ENCODE measurements at regions not wholly inside any gene's neighbourhood (a gene's known extent, or its start where the extent isn't known, plus 50 kb on each side); places are given as distances from the start of the nearest gene placed in this dataset.

DNA sequence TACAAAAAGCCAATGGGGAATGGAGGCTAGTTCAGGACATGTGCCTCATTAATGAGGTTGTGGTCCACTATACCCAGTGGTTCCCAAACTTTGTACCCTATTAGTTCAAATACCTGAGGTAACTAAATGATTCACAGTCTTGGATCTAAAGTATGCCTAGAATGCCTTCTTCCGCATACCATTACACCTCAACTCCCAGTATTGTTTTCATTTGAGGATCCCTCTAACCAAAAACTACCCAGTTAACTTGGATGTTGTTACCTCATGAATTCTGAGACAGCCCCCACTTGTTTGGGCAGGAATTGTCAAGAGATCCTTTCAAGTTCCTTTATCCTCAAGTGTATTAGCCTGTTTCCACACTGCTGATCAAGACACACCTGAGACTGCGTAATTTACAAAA is 439.2 kb downstream of the PCDH10 start:
- in situ Hi-C loops (cut with MboI; ENCODE audit: low sequenced_read_pairs in 4 of 4), result no loop called here
- Histone ChIP-seq H3K9me3 (no peaks in the 10 kb centered on the region), H3K4me3 (no peak overlapping the region), H3K27ac (no peak overlapping the region), H3K4me1 (no peaks in the 10 kb centered on the region), H3K36me3 (no peaks in the 10 kb centered on the region), H3K27me3 (no peaks in the 10 kb centered on the region)
- ATAC-seq (no peak), DNase-seq (no peak)
- TF ChIP-seq POLR2A (IDR thresholded peaks at IDR 0.05), result no peak
- TF ChIP-seq, protein P1, sequence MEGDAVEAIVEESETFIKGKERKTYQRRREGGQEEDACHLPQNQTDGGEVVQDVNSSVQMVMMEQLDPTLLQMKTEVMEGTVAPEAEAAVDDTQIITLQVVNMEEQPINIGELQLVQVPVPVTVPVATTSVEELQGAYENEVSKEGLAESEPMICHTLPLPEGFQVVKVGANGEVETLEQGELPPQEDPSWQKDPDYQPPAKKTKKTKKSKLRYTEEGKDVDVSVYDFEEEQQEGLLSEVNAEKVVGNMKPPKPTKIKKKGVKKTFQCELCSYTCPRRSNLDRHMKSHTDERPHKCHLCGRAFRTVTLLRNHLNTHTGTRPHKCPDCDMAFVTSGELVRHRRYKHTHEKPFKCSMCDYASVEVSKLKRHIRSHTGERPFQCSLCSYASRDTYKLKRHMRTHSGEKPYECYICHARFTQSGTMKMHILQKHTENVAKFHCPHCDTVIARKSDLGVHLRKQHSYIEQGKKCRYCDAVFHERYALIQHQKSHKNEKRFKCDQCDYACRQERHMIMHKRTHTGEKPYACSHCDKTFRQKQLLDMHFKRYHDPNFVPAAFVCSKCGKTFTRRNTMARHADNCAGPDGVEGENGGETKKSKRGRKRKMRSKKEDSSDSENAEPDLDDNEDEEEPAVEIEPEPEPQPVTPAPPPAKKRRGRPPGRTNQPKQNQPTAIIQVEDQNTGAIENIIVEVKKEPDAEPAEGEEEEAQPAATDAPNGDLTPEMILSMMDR (IDR thresholded peaks at IDR 0.05 in 4 of 5, conservative IDR thresholded peaks at IDR 0.05 in 1 of 5), result no peak
- intact Hi-C loops (cut with DNase I; ENCODE audit: low total_unique reads), result no loop called here

DNA sequence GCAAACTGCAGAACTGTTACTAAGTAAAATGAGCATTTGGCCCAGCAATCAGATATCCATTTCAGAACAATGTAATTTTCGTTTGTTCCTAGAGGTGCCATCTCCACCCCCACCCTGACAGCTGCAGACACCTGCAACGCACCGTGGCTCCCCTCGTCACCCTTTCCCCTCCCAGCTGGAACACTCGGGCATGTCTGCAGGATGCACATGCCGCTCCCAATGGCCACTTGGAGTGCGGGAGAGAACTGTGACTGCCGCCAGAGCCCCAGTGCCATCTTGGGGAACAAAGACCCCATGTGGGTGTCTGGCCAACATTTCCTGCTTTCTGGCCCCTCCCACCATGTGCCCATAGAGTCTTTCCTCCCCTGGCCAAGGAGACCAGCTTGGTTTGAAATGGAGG is 436.2 kb downstream of the PCDH10 start:
- H3K4me3 ChIP-seq, result no peak overlapping the region
- H3K27ac ChIP-seq, result no peak overlapping the region
- H3K27me3 ChIP-seq, result no peaks in the 10 kb centered on the region
- TF ChIP-seq, protein P1 (IDR thresholded peaks at IDR 0.05 in 4 of 5, conservative IDR thresholded peaks at IDR 0.05 in 1 of 5), result no peak
- no peaks in the 10 kb centered on the region for H3K36me3 ChIP-seq
- DNase-seq (no peak), ATAC-seq (no peak)
- no peaks in the 10 kb centered on the region for H3K4me1 ChIP-seq
- intact Hi-C loops (cut with DNase I; ENCODE audit: low total_unique reads) (no loop called here), in situ Hi-C loops (cut with MboI; ENCODE audit: low sequenced_read_pairs in 4 of 4) (no loop called here)
- no peaks in the 10 kb centered on the region for H3K9me3 ChIP-seq

DNA sequence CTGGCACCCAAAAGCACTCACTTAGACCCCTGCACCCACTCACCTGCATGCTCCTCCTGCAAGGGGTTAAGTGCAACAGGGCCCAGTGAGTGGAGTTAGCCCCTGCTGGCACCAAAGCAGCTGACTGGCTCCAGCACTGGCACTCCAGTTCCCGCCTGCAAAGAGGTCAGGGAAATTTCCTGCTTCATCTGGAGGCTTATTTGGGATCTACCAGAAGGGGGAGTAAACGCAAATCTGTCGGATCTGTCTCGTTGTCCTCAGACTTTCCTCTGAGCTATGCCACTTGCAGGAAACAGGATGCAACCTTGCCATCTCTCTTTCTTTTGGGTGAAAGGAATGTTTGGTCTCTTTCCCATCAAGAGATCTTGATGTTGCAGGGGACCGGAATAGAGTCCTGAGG is 435.6 kb downstream of the PCDH10 start:
- no peaks in the 10 kb centered on the region for H3K36me3 ChIP-seq
- intact Hi-C loops (cut with DNase I; ENCODE audit: low total_unique reads) (no loop called here), in situ Hi-C loops (cut with MboI; ENCODE audit: low sequenced_read_pairs in 4 of 4) (no loop called here)
- no peak for ATAC-seq
- H3K9me3 ChIP-seq, result no peaks in the 10 kb centered on the region
- H3K4me3 ChIP-seq, result no peak overlapping the region
- no peaks in the 10 kb centered on the region for H3K27me3 ChIP-seq
- no peak for DNase-seq
- H3K27ac ChIP-seq, result no peak overlapping the region
- TF ChIP-seq, protein P1 (IDR thresholded peaks at IDR 0.05 in 4 of 5, conservative IDR thresholded peaks at IDR 0.05 in 1 of 5), result no peak
- no peak for TF ChIP-seq POLR2A (IDR thresholded peaks at IDR 0.05)
- no peaks in the 10 kb centered on the region for H3K4me1 ChIP-seq

DNA sequence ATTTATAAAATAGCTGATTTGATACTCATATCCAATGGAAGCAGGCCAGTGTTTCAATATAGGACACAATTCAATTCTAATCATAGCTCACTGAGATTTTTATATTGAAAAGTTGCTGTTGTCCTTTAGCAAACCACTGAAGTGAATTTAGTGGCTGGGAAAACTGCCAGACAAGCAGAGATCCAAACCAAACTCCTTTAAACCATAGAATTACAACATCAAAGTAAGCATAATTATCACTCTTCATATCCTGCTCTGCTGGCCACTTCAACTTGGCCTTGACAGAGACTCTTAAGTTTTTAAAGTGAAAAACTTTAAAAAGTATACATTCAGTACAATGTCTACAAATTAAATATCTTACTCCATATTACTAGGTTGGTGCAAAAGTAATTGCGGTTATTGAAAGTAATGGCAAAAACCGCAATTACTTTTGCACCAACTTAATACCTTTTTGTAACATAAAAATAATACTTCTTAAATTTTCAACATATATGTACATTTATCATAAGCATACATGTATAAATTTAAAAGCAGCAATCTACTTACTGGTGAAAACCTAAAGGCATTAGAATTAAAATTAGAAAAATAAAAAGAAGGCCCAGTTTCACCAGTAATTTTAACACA is 433.0 kb downstream of the PCDH10 start:
- no peaks in the 10 kb centered on the region for H3K27me3 ChIP-seq
- intact Hi-C loops (cut with DNase I; ENCODE audit: low total_unique reads) (no loop called here), in situ Hi-C loops (cut with MboI; ENCODE audit: low sequenced_read_pairs in 4 of 4) (no loop called here)
- DNase-seq (no peak), ATAC-seq (no peak)
- no peaks in the 10 kb centered on the region for H3K4me1 ChIP-seq
- no peaks in the 10 kb centered on the region for H3K9me3 ChIP-seq
- TF ChIP-seq, protein P1 (IDR thresholded peaks at IDR 0.05 in 4 of 5, conservative IDR thresholded peaks at IDR 0.05 in 1 of 5), result no peak
- TF ChIP-seq POLR2A (IDR thresholded peaks at IDR 0.05), result no peak
- no peak overlapping the region for H3K27ac ChIP-seq
- H3K36me3 ChIP-seq, result no peaks in the 10 kb centered on the region
- no peak overlapping the region for H3K4me3 ChIP-seq

DNA sequence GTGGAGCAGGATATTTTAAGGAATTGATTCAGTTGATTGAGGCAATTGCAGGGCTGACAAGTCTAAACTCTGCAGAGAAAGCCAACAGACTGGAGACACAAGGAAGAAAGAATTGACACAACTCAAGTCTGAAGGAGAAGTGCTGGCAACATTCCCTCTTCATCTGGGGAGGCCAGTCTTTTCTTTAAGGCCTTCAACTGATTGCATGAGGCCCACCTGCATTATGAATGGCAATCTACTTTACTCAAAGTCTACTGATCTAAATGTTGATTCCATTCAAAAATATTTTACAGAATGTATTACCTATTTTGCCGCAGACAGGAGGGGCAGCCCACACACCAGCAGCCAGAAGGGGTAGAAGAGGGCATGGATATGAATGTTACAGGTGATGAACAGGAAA is 425.2 kb downstream of the PCDH10 start:
- no peak for DNase-seq
- intact Hi-C loops (cut with DNase I; ENCODE audit: low total_unique reads) (no loop called here), in situ Hi-C loops (cut with MboI; ENCODE audit: low sequenced_read_pairs in 4 of 4) (no loop called here)
- H3K27ac ChIP-seq, result no peak overlapping the region
- H3K36me3 ChIP-seq, result no peaks in the 10 kb centered on the region
- no peak for ATAC-seq
- H3K9me3 ChIP-seq, result no peaks in the 10 kb centered on the region
- no peaks in the 10 kb centered on the region for H3K27me3 ChIP-seq
- H3K4me1 ChIP-seq, result no peaks in the 10 kb centered on the region
- TF ChIP-seq, protein P1 (IDR thresholded peaks at IDR 0.05 in 4 of 5, conservative IDR thresholded peaks at IDR 0.05 in 1 of 5), result no peak
- no peak for TF ChIP-seq POLR2A (IDR thresholded peaks at IDR 0.05)
- H3K4me3 ChIP-seq, result no peak overlapping the region
